CD1c-positive myeloid dendritic cell (primary cell): ENCODE measurements at regions not wholly inside any gene's neighbourhood (a gene's known extent, or its start where the extent isn't known, plus 50 kb on each side); places are given as distances from the start of the nearest gene placed in this dataset.

Source experiments
- DNase-seq: peaks from one replicate; pipeline ENCODE4 v3.0.0-alpha.2; 2016; ENCODE audit errors: extremely low spot score

DNA sequence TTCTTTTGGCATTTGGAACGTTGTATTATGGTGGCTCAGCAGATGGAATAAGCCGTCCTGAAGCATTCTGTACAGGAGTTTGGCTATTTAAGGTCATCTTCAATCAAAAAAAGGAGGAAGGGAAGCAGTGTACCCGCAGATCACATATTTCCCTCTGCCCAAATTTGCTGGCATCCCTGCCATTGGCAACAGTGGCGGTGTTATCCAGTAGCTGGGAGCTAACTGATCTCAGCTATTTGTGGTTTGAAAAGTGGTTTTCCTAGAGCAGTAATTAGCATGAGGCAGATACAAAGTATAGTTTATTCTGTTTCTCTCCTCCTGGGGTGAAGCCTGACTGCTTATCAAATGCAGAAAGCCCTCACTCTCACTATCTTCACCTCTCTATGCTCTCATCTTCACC is 576.8 kb downstream of the QKI start:
- no peak for DNase-seq

DNA sequence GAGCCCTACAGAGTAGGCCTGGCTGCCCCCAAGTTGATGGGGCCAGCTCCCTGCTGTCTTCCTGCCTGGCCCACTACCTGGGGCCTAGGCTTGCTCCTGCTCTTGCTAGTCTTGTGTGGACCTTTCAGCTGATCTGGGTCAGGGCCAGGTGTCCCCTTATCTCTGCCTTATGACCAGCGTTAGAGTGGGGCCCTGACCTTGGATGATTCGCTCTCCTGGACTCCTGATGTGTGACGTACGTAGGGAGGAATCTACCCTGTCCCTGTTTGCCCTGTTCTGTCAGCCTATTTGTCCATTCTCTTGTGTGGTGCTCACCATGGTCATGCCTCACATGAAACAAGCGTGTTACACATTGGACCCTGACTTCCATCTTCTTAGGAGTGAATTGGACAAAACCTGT is 571.8 kb downstream of the QKI start:
- DNase-seq: no peak

DNA sequence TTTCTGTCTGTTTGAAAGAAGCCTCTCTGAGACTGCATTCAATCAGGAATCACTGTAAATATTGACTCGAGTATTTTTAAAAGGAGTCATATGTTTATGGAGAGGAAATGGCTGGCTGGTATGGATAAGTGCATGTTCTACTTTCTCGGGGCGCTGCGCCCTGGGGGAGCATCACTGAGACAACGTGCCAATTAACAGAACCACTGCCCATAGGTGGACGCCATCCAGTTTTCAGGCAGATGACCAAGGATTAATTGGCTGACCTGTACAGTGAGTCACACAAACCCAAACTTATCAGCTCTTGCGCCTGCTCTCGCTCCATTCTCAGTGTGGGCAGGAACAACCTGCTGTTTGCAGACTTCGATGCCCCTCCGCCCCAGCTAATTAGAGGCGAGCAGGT is 571.2 kb downstream of the QKI start:
- DNase-seq: no peak

DNA sequence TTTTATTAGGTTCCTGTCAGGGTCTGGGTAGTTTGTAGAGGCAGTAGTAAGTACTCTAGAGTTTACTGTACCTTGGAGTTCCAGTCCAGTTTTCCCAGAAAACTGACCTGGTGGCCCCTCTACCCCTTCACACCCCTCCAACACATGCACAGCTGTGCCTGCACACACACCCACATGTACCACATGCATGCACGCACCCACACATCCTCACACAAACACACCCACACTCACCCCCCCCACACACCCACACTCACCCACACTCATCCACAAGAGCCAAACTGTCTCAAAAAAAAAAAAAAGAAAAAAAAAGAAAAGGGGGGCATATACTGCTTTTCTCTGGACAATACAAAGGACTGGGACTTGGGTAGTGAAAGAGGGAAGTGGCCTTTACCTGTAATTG is 570.5 kb downstream of the QKI start:
- DNase-seq: no peak

DNA sequence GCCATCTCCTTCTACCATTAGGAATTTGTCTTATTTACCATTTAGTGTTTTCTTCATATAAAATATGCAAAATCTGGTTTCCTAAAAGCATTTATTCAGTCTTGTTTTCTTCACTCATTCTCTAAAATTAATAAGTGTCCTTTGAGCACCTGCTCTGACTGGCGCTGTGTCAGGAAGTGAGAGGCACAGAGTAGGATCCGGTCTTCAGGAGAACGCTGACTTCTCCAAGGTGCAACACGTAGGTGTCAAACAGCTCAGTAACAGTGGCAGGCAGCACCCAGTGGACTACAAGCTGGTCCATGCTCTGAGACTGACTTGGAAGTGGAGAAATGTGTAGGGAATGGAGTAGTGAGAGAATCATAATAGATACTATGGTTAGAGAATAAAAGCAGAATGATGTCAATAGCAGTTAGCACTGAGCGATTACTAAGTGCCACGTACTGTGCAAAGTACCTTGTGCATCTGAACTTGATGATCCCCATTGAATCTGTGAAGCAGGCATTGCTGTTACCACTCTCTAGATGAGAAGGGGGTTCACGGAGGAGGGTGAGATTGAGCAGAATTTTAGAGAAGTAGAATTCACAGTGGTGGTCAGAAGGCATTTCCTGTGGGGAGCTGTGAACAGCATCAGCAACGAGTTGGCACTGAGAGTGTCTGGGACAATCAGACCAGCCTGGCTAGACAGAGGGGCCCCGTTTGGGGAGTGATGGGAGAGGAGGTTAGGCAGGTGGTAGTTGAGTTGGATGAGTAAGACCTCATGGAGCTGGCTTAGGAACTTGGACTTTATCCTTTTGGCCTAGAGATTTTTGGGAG is 569.8 kb downstream of the QKI start:
- DNase-seq: no peak

DNA sequence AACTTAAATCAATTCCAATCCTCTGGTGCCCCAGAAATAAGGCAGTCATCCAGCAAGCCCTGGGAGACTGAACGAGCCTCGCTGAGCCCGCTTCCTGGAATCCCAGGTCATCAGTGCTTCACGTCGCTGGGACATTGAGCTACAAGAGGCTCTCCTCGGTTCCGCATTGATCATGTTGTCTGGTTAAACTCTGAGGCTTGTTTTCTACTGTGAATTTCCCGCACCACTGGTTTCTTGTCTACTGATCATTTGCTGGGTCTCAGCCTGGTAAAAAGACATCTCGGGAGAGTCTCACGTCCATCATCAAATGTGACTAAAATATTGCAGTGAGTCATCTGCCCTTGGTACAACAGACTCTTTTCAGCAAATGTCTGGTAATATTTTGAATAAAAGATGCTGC is 569.2 kb downstream of the QKI start:
- no peak for DNase-seq

DNA sequence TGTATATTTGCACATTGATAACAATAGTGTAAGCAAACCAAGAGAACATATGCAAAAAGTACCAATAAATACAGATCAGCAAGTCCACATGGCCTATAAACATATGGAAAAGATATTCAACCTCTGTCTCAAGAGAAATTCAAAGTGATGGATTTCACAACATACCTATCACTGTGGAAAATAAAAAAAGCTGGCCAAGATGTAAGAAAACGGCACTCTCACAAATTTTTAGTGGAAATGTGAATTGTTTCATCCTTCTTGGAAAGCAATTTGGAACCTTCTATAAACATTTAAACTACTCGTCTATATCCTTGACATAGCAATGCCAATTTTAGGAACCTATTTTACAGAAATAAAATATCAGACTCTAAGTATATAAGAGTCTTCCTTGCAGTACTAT is 559.8 kb downstream of the QKI start:
- DNase-seq: no peak

DNA sequence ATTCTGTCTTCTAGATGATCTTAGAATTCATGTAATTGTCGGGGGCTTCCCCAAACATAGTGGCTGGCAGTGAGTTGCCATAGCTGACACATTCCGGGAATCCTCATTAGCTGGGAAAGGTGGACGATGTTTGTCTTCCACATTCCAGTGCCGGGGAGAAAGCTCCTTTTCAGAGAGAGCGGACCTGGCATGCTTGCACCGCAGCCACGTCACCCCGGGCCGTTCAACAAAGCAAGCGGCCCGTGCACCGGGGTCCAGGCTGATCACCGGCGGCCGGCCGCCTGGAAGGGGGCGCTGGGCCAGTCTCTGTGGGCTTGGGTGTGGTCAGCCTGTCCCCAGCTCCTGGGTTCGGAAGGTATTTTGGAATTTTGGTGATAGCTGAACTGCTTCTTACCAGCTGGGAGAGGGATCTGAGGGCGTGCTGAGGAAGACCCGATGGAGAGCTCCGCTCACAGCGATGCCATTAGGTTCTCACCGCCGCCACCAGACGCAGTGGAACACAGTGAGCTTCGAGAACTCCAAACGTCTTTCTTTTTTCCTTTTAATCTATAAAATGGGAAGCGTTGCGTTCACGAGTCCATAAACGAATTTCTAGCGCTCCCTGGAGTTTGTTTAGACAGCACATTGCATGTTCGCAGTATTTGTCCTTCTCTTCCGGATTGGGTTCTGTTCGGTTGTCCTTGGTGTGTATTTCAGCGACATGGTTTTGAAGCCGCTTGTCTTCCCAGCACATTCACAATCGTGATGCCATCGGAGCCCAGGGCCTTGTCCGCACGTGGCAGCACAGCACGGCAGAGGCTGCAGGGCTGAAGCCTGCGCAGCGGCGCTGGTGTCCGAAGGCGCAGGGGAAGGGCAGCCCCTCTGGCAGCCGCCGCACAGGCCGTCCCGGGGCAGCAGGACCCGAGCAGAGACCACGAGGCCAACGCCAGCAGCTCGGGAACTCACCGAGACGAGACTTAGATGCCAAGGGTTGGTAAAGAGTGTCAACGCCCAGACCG is 557.6 kb downstream of the QKI start:
- no peak for DNase-seq

DNA sequence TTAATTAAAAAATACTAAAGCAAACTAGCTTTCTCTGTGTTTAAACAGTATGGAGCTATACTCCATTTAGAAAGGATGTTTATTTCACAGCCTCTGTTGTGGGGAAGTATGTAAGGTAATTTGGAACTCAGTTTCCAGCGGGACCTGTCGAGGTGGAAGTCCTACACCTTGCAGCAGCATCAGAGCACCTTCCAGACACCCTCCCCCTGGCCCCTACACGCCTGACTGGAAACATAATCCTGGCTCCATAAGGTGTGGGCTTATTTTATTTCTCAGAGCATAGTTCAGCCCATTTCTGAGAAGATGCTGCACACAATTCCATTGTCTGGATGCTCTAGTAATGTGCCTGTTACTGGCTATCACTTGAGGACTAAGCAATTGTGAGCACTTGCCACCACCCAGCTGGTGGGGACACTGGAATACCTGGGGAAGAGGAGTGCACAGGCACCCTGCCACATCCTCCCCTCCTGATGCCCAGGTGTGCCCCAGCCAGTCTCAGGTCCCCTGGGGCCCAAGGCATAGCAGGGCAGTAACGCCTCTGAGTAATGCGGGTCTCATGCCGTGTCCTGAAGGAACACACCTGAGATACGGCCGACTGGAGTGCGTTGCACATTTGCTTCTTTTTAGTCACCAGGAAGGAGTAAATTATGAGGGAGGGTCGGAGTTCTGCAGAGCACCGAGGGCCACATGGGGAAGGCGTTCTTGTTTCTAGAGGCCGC is 556.5 kb downstream of the QKI start:
- DNase-seq: no peak

DNA sequence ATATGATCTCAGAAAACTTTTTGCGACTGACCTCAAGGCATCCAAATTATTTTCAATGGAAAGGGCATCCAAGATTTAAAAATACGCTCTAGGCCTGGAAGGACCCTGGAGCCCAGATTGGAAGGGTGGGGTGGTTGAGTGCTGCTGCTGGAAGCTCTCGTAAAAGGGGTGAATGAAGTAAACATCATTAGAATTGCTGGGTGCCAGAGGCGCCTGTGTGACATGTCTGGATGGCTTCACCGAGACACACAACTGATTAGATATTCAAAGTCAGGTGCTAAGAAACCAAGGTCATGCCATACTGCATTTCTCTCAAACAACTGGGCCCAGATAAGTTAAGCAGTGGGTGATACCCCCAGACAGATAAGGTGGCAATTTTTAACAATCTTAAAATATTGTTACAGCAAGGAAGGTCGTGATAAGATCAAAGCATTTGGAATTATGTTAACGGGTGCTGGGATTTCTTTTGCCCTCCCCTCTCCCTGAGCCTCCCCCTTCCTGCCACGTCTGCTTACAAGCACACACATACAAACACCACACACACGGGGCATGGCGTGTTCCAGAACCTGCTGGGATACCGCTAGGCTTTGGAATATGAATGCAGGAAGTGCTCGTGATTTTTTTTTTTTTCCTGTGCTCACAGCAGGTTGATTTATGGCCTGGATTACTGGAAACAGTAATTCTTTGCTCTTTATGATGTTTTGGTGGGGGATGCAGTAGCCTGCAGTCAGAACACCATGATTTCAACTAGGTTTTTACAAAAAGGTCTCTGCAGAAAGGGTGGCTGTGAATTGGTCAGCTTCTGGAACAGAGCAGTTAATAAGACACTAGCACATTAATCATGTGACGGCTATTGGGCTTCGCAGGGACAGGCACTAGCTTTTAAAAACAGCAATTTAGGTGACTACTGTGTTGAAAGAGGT is 551.2 kb downstream of the QKI start:
- DNase-seq: no peak

DNA sequence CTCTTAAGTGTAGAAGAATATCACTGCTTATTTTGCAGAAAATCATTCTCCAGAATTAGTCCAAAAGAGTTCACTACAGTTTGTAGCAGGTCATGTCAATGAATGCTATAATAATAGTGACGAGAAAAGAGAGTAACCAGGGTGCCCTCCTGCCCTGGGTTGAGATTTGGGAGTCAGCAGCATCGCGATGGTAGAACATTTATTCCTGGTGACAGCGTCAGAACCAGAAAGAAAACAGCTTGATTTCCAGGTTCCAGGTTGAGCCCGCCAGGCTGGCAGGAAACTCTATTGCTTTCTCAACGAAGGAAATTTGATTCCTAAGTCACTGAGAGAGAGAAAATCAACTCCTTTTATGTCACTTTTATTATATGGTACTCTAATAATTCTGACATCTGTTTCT is 550.3 kb downstream of the QKI start:
- no peak for DNase-seq

DNA sequence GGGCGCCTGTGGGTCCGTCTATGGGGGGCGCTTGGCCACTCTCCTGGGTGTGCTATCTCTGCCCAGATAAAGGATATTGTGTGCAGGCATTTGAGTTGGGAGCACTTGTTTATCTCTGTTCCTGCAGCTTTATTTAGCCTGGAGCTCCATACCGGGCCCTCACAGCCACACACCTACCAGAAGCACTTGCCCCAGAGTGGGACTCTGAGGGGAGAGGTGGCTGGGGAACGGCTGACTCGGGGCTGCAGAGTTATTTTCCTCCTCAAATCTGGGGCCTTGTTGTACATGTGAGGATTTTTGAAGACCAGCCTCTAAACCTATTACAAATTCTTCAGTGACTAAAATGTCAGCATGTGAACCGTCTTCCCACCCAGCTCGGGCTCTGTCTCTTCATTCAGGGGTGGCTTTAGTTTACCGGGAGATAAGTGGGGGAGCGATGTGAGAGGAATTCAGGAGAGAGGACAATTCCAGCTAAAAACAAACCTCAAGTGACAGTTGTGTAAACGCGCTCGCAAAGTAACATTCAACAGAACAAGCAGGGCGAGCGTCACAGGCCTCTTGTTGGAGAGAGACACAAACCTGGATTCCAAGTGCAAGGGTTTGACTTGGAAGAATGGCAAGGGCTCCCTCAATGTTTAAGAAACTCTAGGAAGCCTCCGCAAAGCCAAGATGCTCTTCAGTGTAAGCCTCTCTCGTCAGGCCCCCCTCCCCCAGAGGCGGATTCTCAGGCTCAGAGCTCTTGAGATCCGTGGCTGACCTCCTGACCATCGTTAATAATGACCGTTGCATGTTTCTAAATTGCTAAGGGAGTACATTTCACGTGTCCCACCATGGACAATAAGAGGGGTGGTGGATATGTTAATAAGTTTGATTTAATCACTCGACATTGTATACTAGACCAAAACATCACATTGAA is 548.9 kb downstream of the QKI start:
- DNase-seq: no peak

DNA sequence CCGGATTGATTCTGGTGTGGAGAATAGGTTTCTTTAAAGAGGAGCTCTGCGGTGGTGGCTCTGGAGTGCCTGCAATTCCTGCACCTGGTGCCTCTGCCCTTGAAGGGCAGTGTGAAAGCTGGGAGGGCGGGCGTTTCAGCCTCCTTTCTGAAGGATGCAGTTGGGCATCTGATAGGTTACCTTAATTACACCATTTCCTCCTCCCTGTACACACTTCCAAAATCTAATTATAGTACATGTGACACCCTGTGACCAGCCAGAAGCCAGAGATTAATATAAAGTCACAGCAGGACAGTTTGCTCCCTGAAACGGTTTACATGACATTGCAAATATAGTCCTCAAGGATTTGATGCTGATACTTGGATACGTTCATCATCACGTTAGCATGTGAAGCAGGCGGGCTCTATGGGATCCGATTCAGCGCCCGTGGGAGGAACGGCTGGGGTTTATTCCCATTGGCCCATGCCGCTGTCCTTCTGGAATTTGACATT is 548.2 kb downstream of the QKI start:
- DNase-seq: no peak

DNA sequence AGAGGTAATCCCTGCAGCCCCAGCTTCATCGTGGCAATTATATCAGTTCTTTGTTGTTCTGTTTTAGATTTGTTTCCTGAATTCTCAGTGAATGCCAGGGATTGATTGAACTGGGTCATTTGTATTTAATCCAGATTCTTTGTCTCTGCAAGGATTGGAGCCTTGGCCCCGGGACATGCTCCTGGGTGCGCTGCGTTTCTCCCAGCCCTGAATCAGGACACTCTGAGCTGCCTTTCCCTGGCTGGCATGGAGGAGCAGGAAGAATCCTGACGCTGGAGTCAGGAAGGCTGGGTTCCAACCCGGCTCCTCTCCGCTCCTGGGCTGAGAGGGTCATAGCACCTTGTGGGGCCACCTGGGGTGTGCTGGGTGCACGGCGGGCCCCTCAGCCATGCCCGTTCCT is 545.6 kb downstream of the QKI start:
- DNase-seq: no peak

DNA sequence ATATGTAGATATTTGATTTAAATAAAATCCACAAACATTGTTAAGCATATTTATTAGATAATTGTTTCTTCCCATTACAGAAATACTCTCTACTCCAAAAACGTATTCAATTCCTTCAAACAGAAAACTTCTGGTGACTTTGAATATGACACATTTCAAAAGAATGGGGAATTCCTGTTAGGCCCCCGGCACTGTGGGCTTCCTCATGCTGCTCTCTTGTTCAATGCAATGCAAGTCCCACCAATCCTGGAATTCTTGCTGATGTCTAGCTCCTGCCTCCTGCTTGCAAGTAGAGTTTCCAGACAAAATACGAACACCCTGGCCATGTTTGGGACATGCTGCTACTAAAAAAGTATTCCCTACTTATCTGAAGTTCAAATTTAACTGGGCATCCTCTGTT is 544.1 kb downstream of the QKI start:
- no peak for DNase-seq

DNA sequence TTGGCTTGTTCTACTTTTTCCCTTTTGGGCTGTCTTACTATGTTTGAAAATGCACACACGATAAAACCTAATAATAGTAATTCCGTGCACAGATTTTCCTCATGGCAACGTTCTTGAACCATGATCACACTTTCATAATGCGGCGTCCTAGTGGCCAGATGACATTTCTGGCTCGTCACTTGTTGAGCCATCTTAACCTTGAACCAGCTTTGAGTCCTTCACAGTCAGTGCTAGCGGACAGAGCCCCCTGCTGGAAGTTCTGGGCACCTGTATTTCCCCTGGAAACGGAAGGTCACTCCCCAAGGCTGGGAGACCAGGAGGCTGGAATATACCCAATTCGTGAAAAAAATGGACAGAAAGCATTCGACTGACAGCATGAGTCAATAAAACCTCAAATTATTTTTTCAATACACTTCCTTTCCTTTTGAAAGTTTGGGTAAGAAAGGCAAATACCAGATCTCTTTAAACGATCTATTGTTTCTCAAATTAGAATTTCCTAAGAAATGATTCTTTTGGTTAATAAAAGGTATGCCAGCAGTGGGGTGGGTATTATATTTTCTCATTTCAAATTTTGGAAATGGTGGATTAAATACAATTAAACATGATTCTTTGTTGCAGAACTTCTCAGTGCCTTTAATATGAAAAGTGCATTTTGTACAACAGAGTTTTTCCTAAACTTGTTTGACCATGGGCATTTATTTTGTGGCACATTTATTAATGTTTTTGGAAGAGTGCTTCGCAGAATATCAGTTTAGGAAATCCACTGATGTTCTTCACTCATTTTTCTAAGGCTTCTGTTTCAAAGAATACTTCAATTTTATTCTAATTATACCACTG is 542.3 kb downstream of the QKI start:
- peak; percentile 89 for DNase-seq

DNA sequence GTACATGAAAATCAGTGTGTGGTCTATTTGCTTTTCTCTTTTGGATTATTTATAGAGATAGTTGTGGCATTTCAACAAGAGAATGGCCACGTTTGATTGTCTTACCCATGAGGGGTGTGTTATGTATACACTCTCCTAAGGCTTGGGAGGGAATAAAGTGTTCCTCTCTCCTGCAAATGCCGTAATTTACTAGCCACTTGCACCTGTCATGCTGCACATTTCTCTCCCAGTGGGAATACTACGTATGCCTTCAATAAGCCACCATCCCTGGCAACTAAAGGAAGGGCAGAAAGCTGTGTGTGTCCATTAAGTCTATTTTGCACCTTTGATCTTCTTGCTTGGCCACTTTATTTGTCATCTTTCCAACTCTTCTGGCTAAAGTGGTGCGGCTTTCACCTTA is 541.2 kb downstream of the QKI start:
- DNase-seq: no peak

DNA sequence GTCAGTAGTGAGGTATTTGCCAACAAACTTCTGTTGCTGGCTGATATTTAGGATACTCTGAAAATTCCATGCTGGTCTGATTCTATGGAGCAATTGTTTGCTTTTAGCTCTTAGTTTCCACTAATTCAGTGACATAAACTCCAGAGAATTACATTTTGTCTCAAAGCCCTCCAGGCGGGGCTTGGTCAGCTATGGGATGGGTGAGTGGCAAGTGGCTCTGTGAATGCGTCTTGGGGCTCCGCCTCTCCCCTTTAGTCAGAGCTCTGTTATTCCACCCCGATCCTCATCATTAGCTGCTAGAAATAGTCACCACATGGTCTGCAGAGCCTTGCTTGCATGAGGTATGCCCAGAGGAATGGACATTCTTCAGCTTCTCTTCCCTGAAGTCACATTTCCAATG is 540.6 kb downstream of the QKI start:
- DNase-seq: no peak
